ENCODE measurements at regions not wholly inside any gene's neighbourhood (a gene's known extent, or its start where the extent isn't known, plus 50 kb on each side); places are given as distances from the start of the nearest gene placed in this dataset.

- H4K20me1 ChIP-seq (ENCODE audit: control insufficient read depth, insufficient read depth, insufficient read length): no peaks in the 10 kb centered on the region
- H3K27ac ChIP-seq (ENCODE audit: insufficient read length, low read depth, low read length): no peak overlapping the region
- no peak overlapping the region for H3K23ac ChIP-seq (ENCODE audit: insufficient read length, low read depth, low read length)
- no peak overlapping the region for H2BK5ac ChIP-seq (ENCODE audit: insufficient read length, low read length)
- Mint-ChIP-seq H3K4me1 (no peaks in the 10 kb centered on the region), H3K36me3 (ENCODE audit: insufficient read depth in 1 of 3, low read depth in 3 of 3) (peaks cover 25 to 43% (median 43%) of the 10 kb centered on the region in 3 experiments), H3K27ac (no peak overlapping the region), H3K27me3 (ENCODE audit: low read depth) (no peaks in the 10 kb centered on the region), H3K4me3 (no peak overlapping the region), H3K9me3 (peaks cover 55 to 75% of the 10 kb centered on the region in 2 experiments)
- H3K4ac ChIP-seq (ENCODE audit: low read depth, low read length): no peak overlapping the region
- H3K23me2 ChIP-seq (ENCODE audit: insufficient read length, low read depth, low read length, poor library complexity, severe bottlenecking): no peaks in the 10 kb centered on the region
- no peak for TF ChIP-seq CTCF (conservative IDR thresholded peaks at IDR 0.05)
- H2AK5ac ChIP-seq (ENCODE audit: insufficient read length, low read length): no peak overlapping the region
- H3K18ac ChIP-seq (ENCODE audit: insufficient read length, low read depth, low read length): no peak overlapping the region
- DNase-seq: no peak
- no peak overlapping the region for H2BK15ac ChIP-seq (ENCODE audit: low read depth, low read length)
- H3K79me1 ChIP-seq (ENCODE audit: insufficient read depth, low read depth, low read length, poor library complexity, severe bottlenecking): no peaks in the 10 kb centered on the region
- H3T11ph ChIP-seq (ENCODE audit: low read length): no peak overlapping the region
- no peaks in the 10 kb centered on the region for H3K4me1 ChIP-seq (ENCODE audit: insufficient read depth, low read length)
- H3K79me2 ChIP-seq (ENCODE audit: insufficient read depth, low read length): no peaks in the 10 kb centered on the region
- H3K56ac ChIP-seq (ENCODE audit: insufficient read length, low read depth, low read length): no peak overlapping the region
- no peak overlapping the region for H3K14ac ChIP-seq (ENCODE audit: insufficient read depth, low read length)
- H2BK120ac ChIP-seq (ENCODE audit: low read depth, low read length, poor library complexity, severe bottlenecking): no peak overlapping the region
- no peak overlapping the region for H2AFZ ChIP-seq (ENCODE audit: low read length)
- H3K9ac ChIP-seq (ENCODE audit: extremely low read depth, insufficient read length, low read length): no peak overlapping the region
- H3K27me3 ChIP-seq (ENCODE audit: insufficient read depth, low read length): no peaks in the 10 kb centered on the region
- H3K9me3 ChIP-seq (ENCODE audit: control insufficient read depth, low read depth, low read length): peaks cover 16% of the 10 kb centered on the region
- no peak overlapping the region for H4K91ac ChIP-seq (ENCODE audit: insufficient read length, low read depth, low read length)
- no CpG with 5 or more reads among the region's 3 CpGs for WGBS (ENCODE audit: extremely low coverage, insufficient read length, low lambda C conversion rate)
- H2BK20ac ChIP-seq (ENCODE audit: low read depth, low read length, poor library complexity, severe bottlenecking): no peak overlapping the region
- no peak overlapping the region for H3K4me2 ChIP-seq (ENCODE audit: insufficient read depth, insufficient read length, low read length)
- H4K5ac ChIP-seq (ENCODE audit: insufficient read length, low read depth, low read length): no peak overlapping the region
- no peak overlapping the region for H2BK12ac ChIP-seq (ENCODE audit: insufficient read length, low read depth, low read length)
- no peak overlapping the region for H4K8ac ChIP-seq (replicated peaks; ENCODE audit: insufficient read length, low read depth, low read length)
These were observed 110.0 kb upstream of the RESF1 start for GRCh38 chr12:31849090-31849687.
